ENCODE measurements at regions not wholly inside any gene's neighbourhood (a gene's known extent, or its start where the extent isn't known, plus 50 kb on each side); places are given as distances from the start of the nearest gene placed in this dataset.

GRCh38 chr6:109922851-109923250 is 55.3 kb upstream of the GPR6 start:
- DNase-seq = peak in 1 of 3 donors; percentile 5

- no peak for DNase-seq
Measured at GRCh38 chr6:109925075-109925474, 53.0 kb upstream of the GPR6 start.

- DNase-seq = peak in 1 of 3 donors; percentile 8
Measured at GRCh38 chr6:109927052-109927451, 51.1 kb upstream of the GPR6 start.

All from suppressor macrophage treated with lipopolysaccharide for 1 hour (primary cell).